Upper lobe of left lung (tissue), 4 donors: ENCODE measurements at regions not wholly inside any gene's neighbourhood (a gene's known extent, or its start where the extent isn't known, plus 50 kb on each side); places are given as distances from the start of the nearest gene placed in this dataset.

Experiments
- EP300 ChIP-seq, 4 donors: sonication (generic); formaldehyde crosslinking; IDR thresholded peaks; one replicate each; pipeline ENCODE4 v1.5.1; 2017; ENCODE audit warnings: antibody characterized with exemption in 4 of 4, control low read depth in 2 of 4
- POLR2AphosphoS5 ChIP-seq, 2 donors: sonication (generic); formaldehyde crosslinking; IDR thresholded peaks; one replicate each; pipeline ENCODE4 v1.5.1; 2017; ENCODE audit warnings: antibody characterized with exemption in 2 of 2

- TF ChIP-seq POLR2AphosphoS5 (IDR thresholded peaks at IDR 0.05) = no peak
- no peak for TF ChIP-seq EP300 (IDR thresholded peaks at IDR 0.05)
Observed at GRCh38 chr13:88586263-88586662, 915.1 kb downstream of the SLITRK5 start.
